Fibroblast of lung (primary cell): ENCODE measurements at regions not wholly inside any gene's neighbourhood (a gene's known extent, or its start where the extent isn't known, plus 50 kb on each side); places are given as distances from the start of the nearest gene placed in this dataset.

ENCODE experiments used
- DNase-seq, 2 donors: peaks; one replicate each; pipeline versions ENCODE4 v3.0.0 to v3.0.0-alpha.2; 2010; ENCODE audit warnings: low read depth in 2 of 2
- H2AFZ ChIP-seq: 2 replicates; pipeline ENCODE4 v1.5.1; 2012; ENCODE audit warnings: low read length, control low read depth, inconsistent platforms
- H3K27ac ChIP-seq: 2 replicates; pipeline ENCODE4 v1.5.1; 2011; ENCODE audit warnings: low read length, control low read depth; ENCODE audit not compliant: insufficient read depth
- H3K27me3 ChIP-seq: 2 replicates; pipeline ENCODE4 v1.5.1; 2011; ENCODE audit warnings: mild to moderate bottlenecking, low read length; ENCODE audit not compliant: control insufficient read depth, insufficient read depth
- H3K36me3 ChIP-seq: 2 replicates; pipeline ENCODE4 v1.5.1; 2011; ENCODE audit warnings: low read length; ENCODE audit not compliant: control insufficient read depth, insufficient read depth
- H3K4me1 ChIP-seq: 2 replicates; pipeline ENCODE4 v1.5.1; 2011; ENCODE audit warnings: low read length; ENCODE audit not compliant: control insufficient read depth, insufficient read depth; ENCODE audit errors: extremely low read depth
- H3K4me2 ChIP-seq: 2 replicates; pipeline ENCODE4 v1.5.1; 2011; ENCODE audit warnings: low read length, control low read depth; ENCODE audit not compliant: insufficient read depth; ENCODE audit errors: extremely low read depth
- H3K4me3 ChIP-seq, 4 experiments: fragments of 200-600 bp in 1 of 4; sonication (generic) in 1 of 4; replicated peaks in 1 of 4; 2 replicates each; pipeline ENCODE4 v1.5.1; 2011 to 2016; ENCODE audit warnings: low read length in 4 of 4, low read depth in 3 of 4, mild to moderate bottlenecking in 3 of 4, control low read depth in 2 of 4, inconsistent platforms in 1 of 4, mixed read lengths in 1 of 4; ENCODE audit not compliant: insufficient read depth in 1 of 4; ENCODE audit errors: control extremely low read depth in 1 of 4
- H3K79me2 ChIP-seq: 2 replicates; pipeline ENCODE4 v1.5.1; 2012; ENCODE audit warnings: mild to moderate bottlenecking, low read length, inconsistent platforms; ENCODE audit not compliant: control insufficient read depth, insufficient read depth
- H3K9ac ChIP-seq: 2 replicates; pipeline ENCODE4 v1.5.1; 2011; ENCODE audit warnings: mild to moderate bottlenecking, low read length, control low read depth; ENCODE audit not compliant: insufficient read depth
- H3K9me3 ChIP-seq: 2 replicates; pipeline ENCODE4 v1.5.1; 2012; ENCODE audit warnings: low read depth, low read length; ENCODE audit not compliant: control insufficient read depth, insufficient read depth
- H4K20me1 ChIP-seq: 2 replicates; pipeline ENCODE4 v1.5.1; 2011; ENCODE audit warnings: low read length; ENCODE audit not compliant: control insufficient read depth, insufficient read depth; ENCODE audit errors: extremely low read depth
- CTCF ChIP-seq, 2 donors: IDR thresholded peaks in 1 of 2; conservative IDR thresholded peaks in 1 of 2; 1 replicate in 1 of 2; 2 replicates in 1 of 2; pipeline ENCODE4 v1.5.1; 2011 to 2012; ENCODE audit warnings: low read length in 2 of 2, control low read depth in 1 of 2, inconsistent platforms in 1 of 2, low read depth in 1 of 2, mild to moderate bottlenecking in 1 of 2
- EZH2 ChIP-seq: IDR thresholded peaks from 2 replicates; pipeline ENCODE4 v1.5.1; 2012; ENCODE audit warnings: low read length, control low read depth, mild to moderate bottlenecking; ENCODE audit errors: missing control alignments

DNA sequence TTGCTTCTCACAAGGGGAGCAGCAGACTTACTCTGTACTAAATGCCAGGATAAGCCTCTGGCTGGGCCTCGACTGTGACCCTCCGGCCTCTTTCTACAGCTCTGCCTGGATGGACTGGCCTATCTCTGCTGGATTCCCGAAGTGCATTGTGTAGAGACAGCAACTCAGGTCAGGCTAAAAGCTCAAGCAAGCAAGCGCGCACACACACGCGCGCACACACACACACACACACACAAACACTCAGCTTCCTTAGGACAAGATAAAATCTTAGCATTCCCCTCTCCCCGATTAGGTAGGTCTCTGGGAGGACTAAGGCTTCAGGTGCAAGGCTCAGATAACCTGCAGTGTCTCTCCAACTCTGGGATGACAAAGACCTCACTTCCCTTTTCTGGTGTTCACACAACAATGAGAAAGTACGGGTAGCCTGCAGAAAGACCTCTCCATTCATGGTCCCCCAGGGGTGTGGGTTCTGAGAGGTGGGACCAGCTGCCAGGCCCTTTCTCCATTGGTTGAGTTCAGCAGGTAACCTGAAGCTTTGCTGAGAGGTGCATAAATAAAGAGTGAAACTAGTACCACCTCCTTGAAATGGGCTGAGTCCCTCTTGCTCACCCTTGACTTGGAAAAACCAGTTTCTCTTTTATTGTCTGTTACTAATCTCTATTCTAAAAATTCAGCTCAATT is 155.1 kb upstream of the CAMK1G start:
- H3K4me1 ChIP-seq = no peaks in the 10 kb centered on the region
- H3K79me2 ChIP-seq = no peaks in the 10 kb centered on the region
- no peaks in the 10 kb centered on the region for H3K27me3 ChIP-seq
- TF ChIP-seq EZH2 = no peak
- no peaks in the 10 kb centered on the region for H4K20me1 ChIP-seq
- no peak overlapping the region for H3K27ac ChIP-seq
- no peaks in the 10 kb centered on the region for H3K36me3 ChIP-seq
- DNase-seq = no peak
- no peak overlapping the region for H2AFZ ChIP-seq
- H3K4me2 ChIP-seq = no peak overlapping the region
- H3K9me3 ChIP-seq = no peaks in the 10 kb centered on the region
- no peak overlapping the region for H3K4me3 ChIP-seq
- H3K9ac ChIP-seq = no peak overlapping the region

GRCh38 chr1:209429611-209430010 is 153.9 kb upstream of the CAMK1G start:
- TF ChIP-seq CTCF (conservative IDR thresholded peaks at IDR 0.05 in 1 of 2, IDR thresholded peaks at IDR 0.05 in 1 of 2; ENCODE audit: low read depth in 1 of 2, low read length in 2 of 2) = no peak
- no peak for TF ChIP-seq EZH2
- Histone ChIP-seq H3K4me1 (no peaks in the 10 kb centered on the region), H2AFZ (no peak overlapping the region), H3K27me3 (no peaks in the 10 kb centered on the region), H3K9ac (no peak overlapping the region), H3K36me3 (no peaks in the 10 kb centered on the region), H3K4me2 (no peak overlapping the region), H3K4me3 (no peak overlapping the region), H3K79me2 (no peaks in the 10 kb centered on the region), H3K9me3 (no peaks in the 10 kb centered on the region), H3K27ac (no peak overlapping the region), H4K20me1 (no peaks in the 10 kb centered on the region)
- DNase-seq = no peak

DNA sequence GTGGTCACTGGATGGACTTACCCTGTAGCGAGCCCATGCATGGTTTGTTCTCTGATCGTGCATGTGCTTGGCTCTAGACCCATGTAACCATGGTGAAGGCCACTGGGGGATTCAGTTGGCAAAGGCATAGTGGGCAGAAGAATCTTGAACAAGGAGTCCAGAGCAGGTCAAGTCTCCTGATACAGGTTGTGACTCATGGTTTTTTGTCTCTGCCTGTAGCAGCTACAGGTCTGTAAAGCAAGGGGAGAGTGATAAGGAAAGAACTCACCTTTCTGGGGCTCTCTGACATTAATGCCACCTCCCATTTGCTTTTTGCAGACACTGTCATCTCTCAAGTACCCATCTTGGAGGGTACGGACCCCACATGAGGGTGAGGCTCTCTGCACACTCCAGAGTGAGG is 153.4 kb upstream of the CAMK1G start:
- H3K79me2 ChIP-seq = no peaks in the 10 kb centered on the region
- no peak overlapping the region for H3K9ac ChIP-seq
- H4K20me1 ChIP-seq = no peaks in the 10 kb centered on the region
- H3K27ac ChIP-seq = no peak overlapping the region
- H3K9me3 ChIP-seq = no peaks in the 10 kb centered on the region
- DNase-seq = no peak
- no peaks in the 10 kb centered on the region for H3K27me3 ChIP-seq
- no peak overlapping the region for H3K4me2 ChIP-seq
- no peaks in the 10 kb centered on the region for H3K36me3 ChIP-seq
- no peaks in the 10 kb centered on the region for H3K4me1 ChIP-seq
- no peak overlapping the region for H3K4me3 ChIP-seq
- no peak for TF ChIP-seq EZH2
- no peak for TF ChIP-seq CTCF (conservative IDR thresholded peaks at IDR 0.05 in 1 of 2, IDR thresholded peaks at IDR 0.05 in 1 of 2; ENCODE audit: low read depth in 1 of 2, low read length in 2 of 2)
- H2AFZ ChIP-seq = no peak overlapping the region
